MCF 10A (cell line): ENCODE measurements at regions not wholly inside any gene's neighbourhood (a gene's known extent, or its start where the extent isn't known, plus 50 kb on each side); places are given as distances from the start of the nearest gene placed in this dataset.

Source experiments
- BruUV-seq: library from RNA; stranded (reverse); fragments of 400-500 nt; replicated peaks from 2 replicates; lab custom pipeline; 2021; lab: Mats Ljungman, UMichigan
- CTCF ChIA-PET: fragments of 300-600 bp; sonication (Branson Sonifier 250); formaldehyde crosslinking; extraction: SDS; loops from one replicate; lab custom pipeline; 2021; ENCODE audit warnings: antibody characterized with exemption, inconsistent platforms; lab: Yijun Ruan, JAX
- POLR2A ChIA-PET: fragments of 300-600, 350-650 bp; sonication (Branson Sonifier 250); formaldehyde crosslinking; extraction: SDS; loops from one replicate; lab custom pipeline; 2020; ENCODE audit warnings: antibody characterized with exemption, inconsistent platforms; lab: Yijun Ruan, JAX
- DNase-seq: peaks from one replicate; pipeline ENCODE4 v3.0.0-alpha.2; 2018; ENCODE audit not compliant: unreplicated experiment
- H3K27ac Mint-ChIP-seq: one replicate; pipeline ENCODE4 v1.8.0; 2022; ENCODE audit warnings: mild to moderate bottlenecking, low read depth, mixed read lengths; ENCODE audit not compliant: unreplicated experiment
- H3K27me3 Mint-ChIP-seq: one replicate; pipeline ENCODE4 v1.8.0; 2022; ENCODE audit warnings: mixed read lengths; ENCODE audit not compliant: insufficient read depth, unreplicated experiment
- H3K36me3 Mint-ChIP-seq: one replicate; pipeline ENCODE4 v1.8.0; 2022; ENCODE audit warnings: mild to moderate bottlenecking, moderate library complexity, mixed read lengths; ENCODE audit not compliant: insufficient read depth, unreplicated experiment
- H3K4me1 Mint-ChIP-seq: one replicate; pipeline ENCODE4 v1.8.0; 2022; ENCODE audit warnings: mixed read lengths; ENCODE audit not compliant: insufficient read depth, unreplicated experiment
- H3K4me3 Mint-ChIP-seq: one replicate; pipeline ENCODE4 v1.8.0; 2022; ENCODE audit warnings: mild to moderate bottlenecking, moderate library complexity, mixed read lengths; ENCODE audit not compliant: unreplicated experiment
- H3K9me3 Mint-ChIP-seq: one replicate; pipeline ENCODE4 v1.8.0; 2022; ENCODE audit warnings: mixed read lengths; ENCODE audit not compliant: unreplicated experiment
- CTCF ChIP-seq: fragments of 200-600 bp; IDR thresholded peaks from one replicate; pipeline ENCODE4 v1.8.0; 2022; ENCODE audit warnings: antibody characterized with exemption, mild to moderate bottlenecking; ENCODE audit not compliant: unreplicated experiment
- intact Hi-C: fragments of 100-400 bp; cut with micrococcal nuclease; formaldehyde crosslinking; loops from 2 replicates; pipeline ENCODE4 v1.14.1; 2022

- ChIA-PET CTCF (no interaction called here), POLR2A (no interaction called here)
- no TSS peak for BruUV-seq
- TF ChIP-seq CTCF = no peak
- no peaks in the 10 kb centered on the region for H3K27me3 Mint-ChIP-seq
- H3K9me3 Mint-ChIP-seq = peaks cover 44% of the 10 kb centered on the region
- no peaks in the 10 kb centered on the region for H3K36me3 Mint-ChIP-seq
- intact Hi-C loops = no loop called here
- H3K27ac Mint-ChIP-seq = no peak overlapping the region
- DNase-seq = no peak
- no peaks in the 10 kb centered on the region for H3K4me1 Mint-ChIP-seq
- H3K4me3 Mint-ChIP-seq = no peak overlapping the region
Observed at GRCh38 chr13:111562716-111563115, 242.3 kb downstream of the TEX29 start.

GRCh38 chr13:111564606-111565005 is 244.2 kb downstream of the TEX29 start:
- DNase-seq = no peak
- intact Hi-C loops = no loop called here
- no TSS peak for BruUV-seq
- no peak for TF ChIP-seq CTCF
- ChIA-PET CTCF (interaction anchor here (1.0 kb wide), 1 partner anchor 8 kb away, joined by 3 read pairs; no protein-coding TSS in a partner anchor), POLR2A (no interaction called here)
- Mint-ChIP-seq H3K27me3 (no peaks in the 10 kb centered on the region), H3K9me3 (peaks cover 45% of the 10 kb centered on the region), H3K36me3 (no peaks in the 10 kb centered on the region), H3K27ac (no peak overlapping the region), H3K4me1 (no peaks in the 10 kb centered on the region), H3K4me3 (no peak overlapping the region)

- POLR2A ChIA-PET = no interaction called here
- intact Hi-C loops = no loop called here
- no peaks in the 10 kb centered on the region for H3K27me3 Mint-ChIP-seq
- H3K4me3 Mint-ChIP-seq = no peak overlapping the region
- no peaks in the 10 kb centered on the region for H3K36me3 Mint-ChIP-seq
- CTCF ChIA-PET = no interaction called here
- H3K27ac Mint-ChIP-seq = no peak overlapping the region
- peaks cover 53% of the 10 kb centered on the region for H3K9me3 Mint-ChIP-seq
- H3K4me1 Mint-ChIP-seq = no peaks in the 10 kb centered on the region
- TF ChIP-seq CTCF = no peak
- BruUV-seq = no TSS peak
- DNase-seq = no peak
Observed at GRCh38 chr13:111565400-111565799, 245.0 kb downstream of the TEX29 start.

- H3K27me3 Mint-ChIP-seq = no peaks in the 10 kb centered on the region
- no TSS peak for BruUV-seq
- H3K9me3 Mint-ChIP-seq = peaks cover 47% of the 10 kb centered on the region
- no peak overlapping the region for H3K4me3 Mint-ChIP-seq
- H3K4me1 Mint-ChIP-seq = no peaks in the 10 kb centered on the region
- intact Hi-C loops = no loop called here
- H3K27ac Mint-ChIP-seq = no peak overlapping the region
- H3K36me3 Mint-ChIP-seq = no peaks in the 10 kb centered on the region
- ChIA-PET POLR2A (interaction anchor here (0.7 kb wide), 1 partner anchor 554 kb away, joined by 4 read pairs; no protein-coding TSS in a partner anchor), CTCF (interaction anchor here (0.6 kb wide), 2 partner anchors 845 to 1833 kb away, joined by 3 read pairs; no protein-coding TSS in a partner anchor)
- DNase-seq = no peak
- TF ChIP-seq CTCF = no peak
Observed at GRCh38 chr13:111566567-111566966, 246.1 kb downstream of the TEX29 start.
